CD8-positive, alpha-beta memory T cell (primary cell): ENCODE measurements at regions not wholly inside any gene's neighbourhood (a gene's known extent, or its start where the extent isn't known, plus 50 kb on each side); places are given as distances from the start of the nearest gene placed in this dataset.

ENCODE experiments used
- CTCF ChIA-PET: fragments of 350-600 bp; sonication (Branson Sonifier 250); formaldehyde crosslinking; loops from one replicate; lab custom pipeline; 2021; ENCODE audit warnings: antibody characterized with exemption; lab: Charles Lee
- POLR2A ChIA-PET: fragments of 350-600 bp; sonication (Branson Sonifier 250); formaldehyde crosslinking; loops from one replicate; lab custom pipeline; 2021; ENCODE audit warnings: antibody characterized with exemption; lab: Charles Lee
- DNase-seq, 5 donors: peaks; one replicate each; pipeline versions ENCODE4 v3.0.0 to v3.0.0-alpha.2; 2020 to 2022; ENCODE audit warnings: mixed read lengths in 1 of 5
- H3K27ac ChIP-seq: one replicate; pipeline ENCODE4 v1.7.0; 2013; ENCODE audit warnings: low read depth, mild to moderate bottlenecking, low read length, moderate library complexity
- H3K27me3 ChIP-seq: 2 replicates; pipeline ENCODE4 v1.7.0; 2013; ENCODE audit warnings: low read length, mild to moderate bottlenecking; ENCODE audit not compliant: insufficient read depth, poor library complexity, severe bottlenecking
- H3K36me3 ChIP-seq: 2 replicates; pipeline ENCODE4 v1.7.0; 2013; ENCODE audit warnings: mild to moderate bottlenecking, low read length, moderate library complexity; ENCODE audit not compliant: insufficient read depth
- H3K4me1 ChIP-seq: 2 replicates; pipeline ENCODE4 v1.7.0; 2013; ENCODE audit warnings: mild to moderate bottlenecking, low read length, moderate library complexity; ENCODE audit not compliant: insufficient read depth
- H3K4me3 ChIP-seq: 2 replicates; pipeline ENCODE4 v1.7.0; 2013; ENCODE audit warnings: mild to moderate bottlenecking, low read length
- H3K9me3 ChIP-seq: 2 replicates; pipeline ENCODE4 v1.7.0; 2013; ENCODE audit warnings: mild to moderate bottlenecking, low read length
- H3K27ac Mint-ChIP-seq, 8 donors: one replicate each; pipeline ENCODE4 v1.8.0; 2020 to 2021; ENCODE audit warnings: mixed read lengths in 8 of 8, mild to moderate bottlenecking in 6 of 8, inconsistent platforms in 3 of 8, moderate library complexity in 3 of 8
- H3K27me3 Mint-ChIP-seq, 2 donors: one replicate each; pipeline ENCODE4 v1.8.0; 2020 to 2021; ENCODE audit warnings: mixed read lengths in 2 of 2, mild to moderate bottlenecking in 1 of 2, moderate library complexity in 1 of 2
- H3K36me3 Mint-ChIP-seq, 3 donors: one replicate each; pipeline ENCODE4 v1.8.0; 2020 to 2021; ENCODE audit warnings: mixed read lengths in 3 of 3, inconsistent platforms in 1 of 3, mild to moderate bottlenecking in 1 of 3
- H3K4me1 Mint-ChIP-seq, 3 donors: one replicate each; pipeline ENCODE4 v1.8.0; 2020 to 2021; ENCODE audit warnings: mixed read lengths in 3 of 3, inconsistent platforms in 1 of 3, mild to moderate bottlenecking in 1 of 3
- H3K4me3 Mint-ChIP-seq, 7 donors: one replicate each; pipeline ENCODE4 v1.8.0; 2020 to 2021; ENCODE audit warnings: mixed read lengths in 7 of 7, mild to moderate bottlenecking in 6 of 7, moderate library complexity in 4 of 7, inconsistent platforms in 2 of 7
- H3K9me3 Mint-ChIP-seq, 5 donors: one replicate each; pipeline ENCODE4 v1.8.0; 2020 to 2022; ENCODE audit warnings: mixed read lengths in 5 of 5, mild to moderate bottlenecking in 3 of 5, moderate library complexity in 2 of 5, inconsistent platforms in 1 of 5

DNA sequence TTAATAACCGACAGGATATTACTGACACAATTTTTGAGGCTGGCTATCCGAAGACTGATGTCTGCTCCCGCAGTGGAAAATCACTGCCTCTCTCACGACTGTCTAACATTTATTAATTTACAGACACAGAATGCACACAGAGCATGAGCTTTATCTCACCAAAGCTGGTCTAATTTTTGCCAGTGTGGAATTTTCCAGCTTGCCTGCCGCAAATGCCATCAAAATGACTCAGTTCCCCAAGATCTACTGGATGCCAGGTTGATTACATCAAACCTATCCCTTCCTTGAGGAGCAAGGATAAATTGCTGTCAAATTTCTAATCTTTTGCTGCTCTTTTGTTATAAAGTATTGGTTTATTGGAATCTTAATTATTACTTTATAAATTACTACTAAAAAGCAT, 1775.1 kb upstream of the PCDH20 start:
- no peaks in the 10 kb centered on the region for H3K4me1 Mint-ChIP-seq
- no peak for DNase-seq
- Histone ChIP-seq H3K4me1 (no peaks in the 10 kb centered on the region), H3K27ac (no peak overlapping the region), H3K27me3 (no peaks in the 10 kb centered on the region), H3K36me3 (no peaks in the 10 kb centered on the region), H3K9me3 (peaks cover 3% of the 10 kb centered on the region), H3K4me3 (no peak overlapping the region)
- H3K27ac Mint-ChIP-seq = no peak overlapping the region
- H3K36me3 Mint-ChIP-seq = no peaks in the 10 kb centered on the region
- H3K27me3 Mint-ChIP-seq = no peaks in the 10 kb centered on the region
- ChIA-PET POLR2A (no interaction called here), CTCF (no interaction called here)
- H3K4me3 Mint-ChIP-seq = no peak overlapping the region
- peaks cover 2 to 33% (median 8%) of the 10 kb centered on the region in 5 donors for H3K9me3 Mint-ChIP-seq

DNA sequence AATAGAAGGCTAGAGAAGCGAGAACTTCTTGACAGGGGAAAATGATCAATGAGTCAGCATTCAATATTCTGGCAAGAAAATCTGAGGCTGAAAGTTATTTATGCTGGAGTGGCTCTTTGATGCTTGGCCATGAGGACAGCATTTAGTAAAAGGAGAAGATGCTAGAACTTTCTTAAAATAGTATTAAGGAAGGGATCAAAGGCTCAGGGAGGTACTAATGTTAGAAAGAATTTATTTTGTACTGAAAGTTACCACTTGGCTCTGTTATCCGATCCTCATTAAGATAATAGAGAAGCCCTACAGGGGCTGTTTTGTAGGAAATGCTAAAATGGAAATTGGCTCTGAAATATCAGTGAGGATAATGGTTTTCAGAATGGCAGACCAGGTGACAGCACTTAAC, 1774.6 kb upstream of the PCDH20 start:
- no peaks in the 10 kb centered on the region for H3K4me1 ChIP-seq
- no peak overlapping the region for H3K27ac ChIP-seq
- Mint-ChIP-seq H3K27ac (no peak overlapping the region), H3K9me3 (peaks cover 2 to 28% (median 8%) of the 10 kb centered on the region in 5 donors), H3K27me3 (no peaks in the 10 kb centered on the region), H3K4me3 (no peak overlapping the region), H3K4me1 (no peaks in the 10 kb centered on the region), H3K36me3 (no peaks in the 10 kb centered on the region)
- ChIA-PET CTCF (no interaction called here), POLR2A (no interaction called here)
- H3K9me3 ChIP-seq = peaks cover 3% of the 10 kb centered on the region
- H3K4me3 ChIP-seq = no peak overlapping the region
- no peak for DNase-seq
- no peaks in the 10 kb centered on the region for H3K27me3 ChIP-seq
- no peaks in the 10 kb centered on the region for H3K36me3 ChIP-seq

DNA sequence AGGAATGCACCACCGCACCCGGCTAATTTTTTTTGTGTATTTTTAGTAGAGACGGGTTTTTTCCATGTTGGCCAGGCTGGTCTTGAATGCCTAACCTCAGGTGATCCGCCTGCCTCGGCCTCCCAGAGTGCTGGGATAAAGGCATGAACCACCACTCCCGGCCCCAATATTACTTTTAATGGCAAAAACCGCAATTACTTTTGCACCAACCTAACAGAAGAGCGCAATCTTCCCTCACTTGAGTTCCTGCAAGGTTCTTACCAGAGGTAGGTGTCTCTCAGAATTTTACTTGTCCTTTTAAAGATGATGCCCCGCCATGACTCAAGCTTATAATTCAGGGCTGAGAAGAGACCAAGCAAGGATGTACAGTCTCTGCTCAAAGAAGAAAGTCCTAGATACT, 1774.1 kb upstream of the PCDH20 start:
- Mint-ChIP-seq H3K27ac (no peak overlapping the region), H3K9me3 (peaks cover 2 to 26% (median 8%) of the 10 kb centered on the region in 5 donors), H3K27me3 (no peaks in the 10 kb centered on the region), H3K36me3 (no peaks in the 10 kb centered on the region), H3K4me1 (no peaks in the 10 kb centered on the region), H3K4me3 (no peak overlapping the region)
- H3K9me3 ChIP-seq = peaks cover 3% of the 10 kb centered on the region
- no peaks in the 10 kb centered on the region for H3K27me3 ChIP-seq
- no peak overlapping the region for H3K27ac ChIP-seq
- ChIA-PET POLR2A (no interaction called here), CTCF (no interaction called here)
- DNase-seq = no peak
- H3K36me3 ChIP-seq = no peaks in the 10 kb centered on the region
- no peaks in the 10 kb centered on the region for H3K4me1 ChIP-seq
- H3K4me3 ChIP-seq = no peak overlapping the region

DNA sequence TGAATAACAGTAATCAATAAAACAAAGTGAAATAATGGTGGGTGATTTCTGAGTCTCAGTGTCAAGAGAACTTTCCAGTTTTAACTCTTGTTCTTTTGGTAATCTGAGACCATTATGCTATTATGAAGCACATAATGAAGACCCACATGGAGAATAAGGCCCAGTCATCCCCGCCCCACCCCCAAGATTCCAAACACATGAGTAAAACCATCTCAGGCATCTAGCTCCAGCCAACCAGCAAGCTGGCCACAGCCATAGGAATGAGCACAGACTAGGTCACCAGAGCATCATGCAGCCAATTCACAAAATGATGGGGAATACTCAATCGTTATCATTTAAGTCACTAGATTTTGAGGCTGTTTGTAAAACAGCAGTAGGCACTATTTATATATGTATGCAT, 1769.0 kb upstream of the PCDH20 start:
- no peaks in the 10 kb centered on the region for H3K4me1 Mint-ChIP-seq
- H3K27me3 ChIP-seq = no peaks in the 10 kb centered on the region
- H3K9me3 ChIP-seq = no peaks in the 10 kb centered on the region
- no peak overlapping the region for H3K27ac Mint-ChIP-seq
- H3K9me3 Mint-ChIP-seq = peaks cover 9 to 20% (median 13%) of the 10 kb centered on the region in 5 donors
- ChIA-PET POLR2A (no interaction called here), CTCF (no interaction called here)
- H3K36me3 ChIP-seq = no peaks in the 10 kb centered on the region
- H3K27ac ChIP-seq = no peak overlapping the region
- no peaks in the 10 kb centered on the region for H3K27me3 Mint-ChIP-seq
- no peaks in the 10 kb centered on the region for H3K36me3 Mint-ChIP-seq
- H3K4me1 ChIP-seq = no peaks in the 10 kb centered on the region
- no peak for DNase-seq
- no peak overlapping the region for H3K4me3 ChIP-seq
- no peak overlapping the region for H3K4me3 Mint-ChIP-seq

DNA sequence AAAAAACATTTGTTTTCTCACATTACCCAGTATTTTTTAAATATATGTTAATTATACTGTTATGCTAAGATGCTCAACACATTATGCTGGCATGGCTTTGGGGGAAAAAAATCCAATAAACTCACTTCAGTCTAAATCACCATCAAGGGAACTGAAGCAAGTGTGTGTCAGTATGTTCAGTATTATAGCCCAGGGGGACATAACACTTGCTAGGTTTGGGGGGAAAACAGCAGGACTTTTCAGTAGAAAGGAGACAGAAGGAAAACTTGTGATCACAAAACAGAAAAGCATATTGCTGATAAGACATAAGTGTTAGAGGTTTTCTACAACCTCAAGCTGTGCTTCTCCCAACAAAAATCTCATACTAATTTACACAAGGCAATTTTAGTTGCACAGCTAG, 1759.9 kb upstream of the PCDH20 start:
- no peak for DNase-seq
- ChIA-PET CTCF (no interaction called here), POLR2A (no interaction called here)
- Histone ChIP-seq H3K4me3 (no peak overlapping the region), H3K27ac (no peak overlapping the region), H3K9me3 (no peaks in the 10 kb centered on the region), H3K27me3 (no peaks in the 10 kb centered on the region), H3K36me3 (no peaks in the 10 kb centered on the region), H3K4me1 (no peaks in the 10 kb centered on the region)
- no peaks in the 10 kb centered on the region for H3K27me3 Mint-ChIP-seq
- H3K4me1 Mint-ChIP-seq = no peaks in the 10 kb centered on the region
- H3K36me3 Mint-ChIP-seq = no peaks in the 10 kb centered on the region
- H3K27ac Mint-ChIP-seq = no peak overlapping the region
- H3K9me3 Mint-ChIP-seq = peaks cover 6 to 36% (median 21%) of the 10 kb centered on the region in 5 donors
- H3K4me3 Mint-ChIP-seq = no peak overlapping the region

DNA sequence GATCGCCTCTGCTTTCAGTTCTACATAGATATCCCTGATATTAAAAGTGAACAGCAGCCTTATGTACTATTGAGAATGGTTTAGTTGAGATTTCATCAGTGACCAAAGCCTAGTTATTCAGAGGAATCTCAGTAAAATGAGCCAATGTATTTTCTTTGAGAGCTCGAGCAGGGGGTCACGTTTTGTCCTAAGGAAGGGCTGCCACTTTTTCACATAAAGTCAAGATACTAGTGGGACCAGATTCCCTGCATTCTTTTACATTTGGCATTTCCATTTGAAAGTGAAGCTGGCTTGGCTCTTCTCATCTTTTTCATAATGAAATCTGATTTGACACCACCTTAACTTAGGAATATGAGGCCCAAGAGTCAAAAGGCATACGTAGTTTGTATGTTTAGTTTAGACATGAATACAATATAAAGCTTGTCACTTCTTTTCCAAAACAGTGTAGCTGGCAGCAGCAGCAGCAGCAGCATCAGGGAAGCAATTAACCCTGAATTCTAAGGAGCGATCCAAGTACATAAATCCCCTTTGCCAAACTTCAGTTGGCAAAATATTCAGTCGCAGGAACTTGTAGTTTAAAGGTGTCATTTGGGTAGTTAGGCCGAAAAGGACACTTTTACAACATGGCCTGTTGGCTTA, 1752.2 kb upstream of the PCDH20 start:
- H3K27ac ChIP-seq = no peak overlapping the region
- no peaks in the 10 kb centered on the region for H3K4me1 ChIP-seq
- H3K9me3 ChIP-seq = no peaks in the 10 kb centered on the region
- H3K4me3 Mint-ChIP-seq = no peak overlapping the region
- no peak for DNase-seq
- H3K27me3 Mint-ChIP-seq = no peaks in the 10 kb centered on the region
- no peak overlapping the region for H3K27ac Mint-ChIP-seq
- no peaks in the 10 kb centered on the region for H3K4me1 Mint-ChIP-seq
- CTCF ChIA-PET = no interaction called here
- H3K36me3 Mint-ChIP-seq = peaks cover 0 to 3% (median 0%) of the 10 kb centered on the region in 3 donors
- H3K4me3 ChIP-seq = no peak overlapping the region
- H3K36me3 ChIP-seq = no peaks in the 10 kb centered on the region
- POLR2A ChIA-PET = no interaction called here
- no peaks in the 10 kb centered on the region for H3K27me3 ChIP-seq
- H3K9me3 Mint-ChIP-seq = peaks cover 0 to 39% (median 12%) of the 10 kb centered on the region in 5 donors

DNA sequence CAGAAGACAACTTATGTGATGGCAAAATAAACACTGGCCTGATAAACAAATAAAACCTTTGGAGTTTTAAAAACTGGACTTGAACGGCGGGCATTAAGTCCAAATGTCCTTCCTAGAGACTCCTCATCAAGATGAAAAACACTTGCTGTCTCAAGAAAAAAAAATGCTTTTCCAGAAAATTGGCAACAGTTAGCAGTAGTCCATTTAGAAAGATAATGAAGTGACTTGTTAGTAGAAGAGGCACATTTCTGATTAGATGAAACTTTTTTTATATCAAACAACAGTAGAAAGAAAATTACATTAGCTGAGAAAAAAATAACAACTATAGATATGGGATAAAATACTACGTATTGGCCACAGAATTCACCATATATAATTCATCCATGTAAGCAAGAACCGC, 1750.7 kb upstream of the PCDH20 start:
- peaks cover 2 to 51% (median 10%) of the 10 kb centered on the region in 5 donors for H3K9me3 Mint-ChIP-seq
- no peaks in the 10 kb centered on the region for H3K27me3 Mint-ChIP-seq
- no peak overlapping the region for H3K27ac ChIP-seq
- H3K4me3 Mint-ChIP-seq = no peak overlapping the region
- no peaks in the 10 kb centered on the region for H3K27me3 ChIP-seq
- H3K9me3 ChIP-seq = no peaks in the 10 kb centered on the region
- ChIA-PET CTCF (no interaction called here), POLR2A (no interaction called here)
- H3K36me3 ChIP-seq = no peaks in the 10 kb centered on the region
- no peaks in the 10 kb centered on the region for H3K4me1 ChIP-seq
- no peak overlapping the region for H3K27ac Mint-ChIP-seq
- no peak for DNase-seq
- no peak overlapping the region for H3K4me3 ChIP-seq
- H3K36me3 Mint-ChIP-seq = peaks cover 0 to 3% (median 0%) of the 10 kb centered on the region in 3 donors
- H3K4me1 Mint-ChIP-seq = no peaks in the 10 kb centered on the region

DNA sequence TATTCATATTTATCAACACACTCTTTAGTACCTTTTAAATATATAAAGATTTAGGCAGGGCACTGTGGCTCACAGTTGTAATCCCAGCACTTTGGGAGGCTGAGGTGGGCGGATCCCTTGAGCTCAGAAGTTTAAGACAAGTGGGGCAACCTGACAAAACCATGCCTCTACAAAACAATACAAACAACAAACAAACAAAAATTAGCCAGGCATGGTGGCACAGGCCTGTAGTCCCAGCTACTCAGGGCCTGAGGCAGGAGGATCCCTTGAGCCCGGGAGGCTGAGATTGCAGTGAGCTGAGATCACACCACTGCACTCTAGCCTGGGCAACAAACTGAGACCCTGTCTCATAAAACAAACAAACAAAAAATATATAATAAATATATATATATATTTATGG, 1748.3 kb upstream of the PCDH20 start:
- Histone ChIP-seq H3K27me3 (no peaks in the 10 kb centered on the region), H3K9me3 (no peaks in the 10 kb centered on the region), H3K27ac (no peak overlapping the region), H3K4me3 (no peak overlapping the region), H3K4me1 (no peaks in the 10 kb centered on the region), H3K36me3 (no peaks in the 10 kb centered on the region)
- ChIA-PET POLR2A (no interaction called here), CTCF (no interaction called here)
- H3K36me3 Mint-ChIP-seq = peaks cover 0 to 3% (median 0%) of the 10 kb centered on the region in 3 donors
- no peak overlapping the region for H3K4me3 Mint-ChIP-seq
- no peak overlapping the region for H3K27ac Mint-ChIP-seq
- no peaks in the 10 kb centered on the region for H3K4me1 Mint-ChIP-seq
- no peaks in the 10 kb centered on the region for H3K27me3 Mint-ChIP-seq
- H3K9me3 Mint-ChIP-seq = peaks cover 2 to 49% (median 12%) of the 10 kb centered on the region in 5 donors
- DNase-seq = no peak
